ENCODE measurements at regions not wholly inside any gene's neighbourhood (a gene's known extent, or its start where the extent isn't known, plus 50 kb on each side); places are given as distances from the start of the nearest gene placed in this dataset.

DNA sequence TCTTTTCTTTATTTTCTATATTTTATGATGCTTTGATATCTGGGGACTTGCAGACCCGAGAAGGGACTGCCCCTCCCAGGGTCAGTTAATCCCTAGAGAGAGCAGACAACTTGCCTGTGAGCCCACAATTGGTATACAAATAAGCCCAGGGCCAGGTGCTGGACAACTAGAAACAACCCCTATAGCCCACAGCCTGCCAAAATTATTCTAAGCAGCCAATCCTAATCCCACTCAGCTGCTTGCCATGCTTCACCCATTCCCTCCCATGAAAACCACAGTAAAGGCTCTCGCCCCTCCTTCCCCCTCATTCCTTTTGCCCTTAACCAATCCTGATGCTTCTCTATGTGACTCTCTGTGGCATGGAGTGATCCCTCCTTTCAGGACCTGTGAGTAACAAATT is 380.7 kb downstream of the RBM43 start:
- H3K9me3 ChIP-seq: no peaks in the 10 kb centered on the region
- no peak overlapping the region for H3K4me3 ChIP-seq
- intact Hi-C loops (cut with DNase I): no loop called here
- TF ChIP-seq POLR2AphosphoS5 (IDR thresholded peaks at IDR 0.05) (no peak), POLR2A (IDR thresholded peaks at IDR 0.05; ENCODE audit: low read depth) (no peak), EP300 (IDR thresholded peaks at IDR 0.05) (no peak)
- TF ChIP-seq, protein P1, sequence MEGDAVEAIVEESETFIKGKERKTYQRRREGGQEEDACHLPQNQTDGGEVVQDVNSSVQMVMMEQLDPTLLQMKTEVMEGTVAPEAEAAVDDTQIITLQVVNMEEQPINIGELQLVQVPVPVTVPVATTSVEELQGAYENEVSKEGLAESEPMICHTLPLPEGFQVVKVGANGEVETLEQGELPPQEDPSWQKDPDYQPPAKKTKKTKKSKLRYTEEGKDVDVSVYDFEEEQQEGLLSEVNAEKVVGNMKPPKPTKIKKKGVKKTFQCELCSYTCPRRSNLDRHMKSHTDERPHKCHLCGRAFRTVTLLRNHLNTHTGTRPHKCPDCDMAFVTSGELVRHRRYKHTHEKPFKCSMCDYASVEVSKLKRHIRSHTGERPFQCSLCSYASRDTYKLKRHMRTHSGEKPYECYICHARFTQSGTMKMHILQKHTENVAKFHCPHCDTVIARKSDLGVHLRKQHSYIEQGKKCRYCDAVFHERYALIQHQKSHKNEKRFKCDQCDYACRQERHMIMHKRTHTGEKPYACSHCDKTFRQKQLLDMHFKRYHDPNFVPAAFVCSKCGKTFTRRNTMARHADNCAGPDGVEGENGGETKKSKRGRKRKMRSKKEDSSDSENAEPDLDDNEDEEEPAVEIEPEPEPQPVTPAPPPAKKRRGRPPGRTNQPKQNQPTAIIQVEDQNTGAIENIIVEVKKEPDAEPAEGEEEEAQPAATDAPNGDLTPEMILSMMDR (IDR thresholded peaks at IDR 0.05): no peak
- 86% methylated on average over 2 of the region's 2 CpGs for WGBS
- H3K4me1 ChIP-seq: no peaks in the 10 kb centered on the region
- H3K36me3 ChIP-seq: no peaks in the 10 kb centered on the region
- no peak overlapping the region for H3K27ac ChIP-seq (replicated peaks in 1 of 4)
- no peak for DNase-seq (ENCODE audit: extremely low spot score)
- no peaks in the 10 kb centered on the region for H3K27me3 ChIP-seq

DNA sequence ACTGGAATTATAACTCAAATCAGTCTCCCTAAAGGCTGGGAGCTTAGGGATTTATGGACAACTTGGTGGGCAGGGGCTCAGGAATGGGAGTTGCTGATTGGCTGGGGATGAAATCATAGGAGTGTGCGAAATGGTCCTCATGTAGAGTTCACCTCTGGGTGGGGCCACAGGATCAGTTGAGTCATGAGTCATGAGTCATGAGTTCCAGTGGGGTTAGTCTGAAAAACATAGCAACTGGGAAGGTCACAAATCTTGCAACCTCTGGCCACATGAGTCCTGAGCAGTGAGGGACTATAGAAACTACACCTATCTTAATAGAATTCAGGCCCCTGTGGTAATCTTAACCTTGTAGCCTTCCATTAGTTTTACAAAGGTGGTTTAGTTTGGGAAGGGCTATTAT is 383.3 kb downstream of the RBM43 start:
- intact Hi-C loops (cut with DNase I): no loop called here

DNA sequence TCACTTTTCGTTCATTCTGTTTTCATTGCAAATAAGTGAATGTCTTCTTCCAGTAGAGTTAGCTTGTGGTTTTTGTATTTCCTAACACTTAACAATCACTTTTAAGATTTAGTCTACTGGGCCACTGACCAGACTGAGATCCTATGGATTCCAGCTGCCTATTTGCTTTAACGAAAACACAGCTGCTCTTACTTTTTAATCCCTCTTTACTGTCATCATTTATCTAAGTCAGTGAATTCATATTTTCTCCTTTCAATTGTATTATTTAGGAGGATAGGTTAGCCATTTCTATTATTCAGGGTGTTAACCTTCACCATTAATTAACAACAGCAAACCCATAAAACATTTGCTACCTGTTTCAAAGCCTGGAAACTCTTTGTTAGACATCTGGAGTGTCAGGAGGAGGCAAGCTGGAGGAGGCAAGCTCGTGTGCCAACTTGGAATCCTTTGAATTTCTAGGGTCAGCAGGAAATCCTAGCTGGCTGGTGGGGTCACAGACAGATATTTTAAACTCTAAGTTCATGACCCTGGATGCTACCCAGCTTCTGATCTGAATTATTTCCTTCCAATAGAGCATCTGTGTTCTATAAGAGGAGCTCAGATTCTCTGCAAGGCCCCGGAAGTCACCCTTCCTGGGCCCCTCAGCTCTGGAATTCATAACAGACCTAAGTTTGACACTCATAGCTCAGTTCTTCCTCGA is 385.3 kb downstream of the RBM43 start:
- no peak for DNase-seq (ENCODE audit: extremely low spot score)
- 63% methylated on average over 5 of the region's 5 CpGs for WGBS
- intact Hi-C loops (cut with DNase I): no loop called here

More for the DNA sequence above, 383.3 kb downstream of the RBM43 start:
- no peaks in the 10 kb centered on the region for H3K9me3 ChIP-seq
- H3K4me1 ChIP-seq: no peaks in the 10 kb centered on the region
- DNase-seq (ENCODE audit: extremely low spot score): no peak
- H3K27ac ChIP-seq (replicated peaks in 1 of 4): no peak overlapping the region
- TF ChIP-seq POLR2AphosphoS5 (IDR thresholded peaks at IDR 0.05): no peak
- TF ChIP-seq POLR2A (IDR thresholded peaks at IDR 0.05; ENCODE audit: low read depth): no peak
- TF ChIP-seq EP300 (IDR thresholded peaks at IDR 0.05): no peak
- TF ChIP-seq, protein P1 (IDR thresholded peaks at IDR 0.05): no peak
- 90% methylated on average over 1 of the region's 1 CpG for WGBS
- no peaks in the 10 kb centered on the region for H3K36me3 ChIP-seq
- H3K27me3 ChIP-seq: no peaks in the 10 kb centered on the region
- H3K4me3 ChIP-seq: no peak overlapping the region

DNA sequence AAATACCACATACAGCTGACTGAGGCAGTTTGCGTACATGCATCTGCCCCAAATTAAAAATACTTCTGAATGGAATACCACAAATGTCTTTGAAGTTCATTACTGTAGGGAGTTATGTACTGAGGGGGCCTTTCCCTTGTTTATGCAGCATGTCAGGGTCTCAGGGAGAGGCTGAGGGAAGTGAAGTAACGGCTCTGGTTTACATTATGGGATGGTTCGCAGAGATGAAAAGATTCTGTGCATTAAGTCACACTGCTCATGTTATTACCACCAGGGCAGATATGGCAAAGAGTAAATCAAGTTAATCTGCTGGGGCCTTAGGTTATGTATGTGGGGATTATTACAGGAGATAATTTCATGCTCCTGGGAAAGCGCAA is 385.9 kb upstream of the RND3 start:
- WGBS: 81% methylated on average over 4 of the region's 4 CpGs
- no peak for TF ChIP-seq EP300 (IDR thresholded peaks at IDR 0.05)
- no peak for TF ChIP-seq POLR2A (IDR thresholded peaks at IDR 0.05; ENCODE audit: low read depth)
- no peak for TF ChIP-seq POLR2AphosphoS5 (IDR thresholded peaks at IDR 0.05)
- TF ChIP-seq, protein P1 (IDR thresholded peaks at IDR 0.05): no peak
- Histone ChIP-seq H3K4me3 (no peak overlapping the region), H3K4me1 (peaks cover 0 to 8% (median 0%) of the 10 kb centered on the region in 4 donors), H3K27me3 (no peaks in the 10 kb centered on the region), H3K9me3 (no peaks in the 10 kb centered on the region), H3K36me3 (no peaks in the 10 kb centered on the region), H3K27ac (replicated peaks in 1 of 4) (no peak overlapping the region)
- no peak for DNase-seq (ENCODE audit: extremely low spot score)
- intact Hi-C loops (cut with DNase I): no loop called here

More for the DNA sequence above, 385.3 kb downstream of the RBM43 start:
- H3K4me3 ChIP-seq: no peak overlapping the region
- H3K9me3 ChIP-seq: no peaks in the 10 kb centered on the region
- no peaks in the 10 kb centered on the region for H3K36me3 ChIP-seq
- H3K4me1 ChIP-seq: peaks cover 0 to 8% (median 0%) of the 10 kb centered on the region in 4 donors
- no peak for TF ChIP-seq POLR2A (IDR thresholded peaks at IDR 0.05; ENCODE audit: low read depth)
- TF ChIP-seq, protein P1 (IDR thresholded peaks at IDR 0.05): no peak
- no peak for TF ChIP-seq EP300 (IDR thresholded peaks at IDR 0.05)
- TF ChIP-seq POLR2AphosphoS5 (IDR thresholded peaks at IDR 0.05): no peak
- H3K27ac ChIP-seq (replicated peaks in 1 of 4): no peak overlapping the region
- no peaks in the 10 kb centered on the region for H3K27me3 ChIP-seq

Data from esophagus muscularis mucosa (tissue), 4 donors.